HFFc6 (cell line): ENCODE measurements at regions not wholly inside any gene's neighbourhood (a gene's known extent, or its start where the extent isn't known, plus 50 kb on each side); places are given as distances from the start of the nearest gene placed in this dataset.

Experiments used
- DNase-seq: peaks from one replicate; pipeline ENCODE4 v3.0.0-alpha.2; 2018
- H3K27ac Mint-ChIP-seq: 2 replicates; pipeline ENCODE4 v1.8.0; 2020; ENCODE audit warnings: mild to moderate bottlenecking, mixed read lengths
- H3K27me3 Mint-ChIP-seq: 2 replicates; pipeline ENCODE4 v1.8.0; 2021; ENCODE audit warnings: mild to moderate bottlenecking, moderate library complexity, mixed read lengths; ENCODE audit not compliant: insufficient read depth
- H3K36me3 Mint-ChIP-seq: 2 replicates; pipeline ENCODE4 v1.8.0; 2021; ENCODE audit warnings: low read depth, mixed read lengths
- H3K4me1 Mint-ChIP-seq: 2 replicates; pipeline ENCODE4 v1.8.0; 2020; ENCODE audit warnings: low read depth, mixed read lengths
- H3K4me3 Mint-ChIP-seq: 2 replicates; pipeline ENCODE4 v1.8.0; 2020; ENCODE audit warnings: mild to moderate bottlenecking, moderate library complexity, mixed read lengths
- H3K9me3 Mint-ChIP-seq: 2 replicates; pipeline ENCODE4 v1.8.0; 2020; ENCODE audit warnings: mild to moderate bottlenecking, mixed read lengths
- CTCF ChIP-seq: fragments of 200-600 bp; sonication (generic); IDR thresholded peaks from 2 replicates; pipeline ENCODE4 v1.5.0; 2021; ENCODE audit warnings: antibody characterized with exemption, mild to moderate bottlenecking

DNA sequence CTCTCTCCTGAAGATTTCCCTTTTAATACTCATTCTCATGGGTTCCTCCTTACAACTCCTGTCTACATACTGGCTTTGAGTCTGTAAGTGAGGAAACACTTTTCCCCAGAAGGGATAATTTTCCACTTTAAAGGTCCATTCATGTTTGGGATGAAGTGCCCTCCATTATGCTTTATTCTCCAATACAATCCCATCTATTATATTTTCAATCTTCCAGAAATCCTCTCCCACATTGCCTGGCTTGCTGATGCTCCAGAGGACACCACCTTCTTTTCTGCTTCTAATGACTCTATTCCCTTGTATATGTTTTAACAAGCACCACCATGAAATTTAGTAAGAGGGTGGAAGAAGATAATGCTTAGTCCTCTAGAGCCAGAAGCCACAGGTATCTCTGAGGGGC, 92.7 kb upstream of the NBEA start:
- Mint-ChIP-seq H3K9me3 (no peaks in the 10 kb centered on the region; the same call in 1 of the 2 replicates), H3K27ac (no peak overlapping the region), H3K4me1 (no peaks in the 10 kb centered on the region), H3K4me3 (no peak overlapping the region), H3K36me3 (no peaks in the 10 kb centered on the region), H3K27me3 (peaks cover 1% of the 10 kb centered on the region; the same call in 1 of the 2 replicates)
- no peak for DNase-seq
- no peak for TF ChIP-seq CTCF

GRCh38 chr13:34853161-34853560, 88.9 kb upstream of the NBEA start:
- H3K4me3 Mint-ChIP-seq: no peak overlapping the region
- no peaks in the 10 kb centered on the region; the same call in 1 of the 2 replicates for H3K9me3 Mint-ChIP-seq
- H3K27ac Mint-ChIP-seq: no peak overlapping the region

DNA sequence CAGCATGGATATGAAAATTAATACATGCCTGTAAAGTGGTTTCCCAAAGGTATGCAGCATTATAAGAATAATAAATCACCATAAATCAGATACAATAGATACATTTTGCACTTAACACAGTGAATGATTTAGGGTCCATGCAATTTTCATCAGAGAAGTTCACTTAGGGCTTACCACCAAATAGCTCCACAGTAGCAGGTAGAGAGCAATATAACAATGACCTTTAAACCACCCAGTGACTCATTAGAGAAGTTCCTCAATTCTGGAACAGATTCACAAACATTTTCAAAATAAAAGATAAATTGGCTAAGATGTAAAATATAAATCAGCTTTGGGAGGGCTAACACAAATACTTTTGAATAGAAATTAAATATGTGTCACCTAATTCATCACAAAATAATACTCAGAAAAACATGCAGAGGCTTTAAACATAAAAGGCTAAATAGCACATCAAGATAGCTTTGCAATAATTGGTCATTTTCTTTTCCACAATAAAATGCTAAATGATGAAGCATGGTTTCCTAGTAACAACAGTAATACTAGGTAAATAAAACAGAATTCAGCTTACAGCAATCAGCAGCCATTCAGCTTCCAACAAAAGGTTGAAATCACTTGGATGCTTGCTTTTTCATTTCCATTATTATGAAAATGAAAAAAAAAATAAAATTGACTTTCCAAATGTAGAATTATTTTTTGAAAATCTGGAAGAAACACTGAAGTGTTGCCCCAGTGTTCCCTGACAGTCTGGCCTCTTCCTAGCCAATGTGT, 84.3 kb upstream of the NBEA start:
- Mint-ChIP-seq H3K4me1 (peaks cover 2% of the 10 kb centered on the region; the same call in 1 of the 2 replicates), H3K4me3 (no peak overlapping the region), H3K27ac (no peak overlapping the region), H3K27me3 (no peaks in the 10 kb centered on the region), H3K9me3 (no peaks in the 10 kb centered on the region; the same call in 1 of the 2 replicates), H3K36me3 (no peaks in the 10 kb centered on the region)
- DNase-seq: no peak
- no peak for TF ChIP-seq CTCF

More at GRCh38 chr13:34853161-34853560, 88.9 kb upstream of the NBEA start:
- DNase-seq: no peak
- Mint-ChIP-seq H3K4me1 (no peaks in the 10 kb centered on the region), H3K36me3 (no peaks in the 10 kb centered on the region), H3K27me3 (no peaks in the 10 kb centered on the region)
- TF ChIP-seq CTCF: no peak

DNA sequence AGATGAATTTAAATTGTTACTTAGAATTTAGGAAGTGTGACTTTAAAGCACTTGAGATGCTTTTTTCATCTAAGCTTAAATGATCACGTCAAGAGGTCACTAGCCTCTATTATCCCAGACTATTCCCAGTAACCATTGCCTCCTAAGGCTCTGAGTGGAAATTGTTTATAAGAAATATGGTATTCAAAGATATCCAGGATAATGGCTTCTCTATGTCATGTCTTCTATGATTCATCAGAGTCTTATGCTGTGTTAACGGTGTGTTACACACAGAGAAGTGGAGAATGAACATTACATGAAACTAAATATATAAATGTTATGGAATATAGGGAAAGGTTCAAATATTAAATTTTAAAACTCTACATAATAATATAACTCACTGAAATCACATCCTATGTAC, 79.8 kb upstream of the NBEA start:
- H3K4me3 Mint-ChIP-seq: no peak overlapping the region
- no peaks in the 10 kb centered on the region for H3K36me3 Mint-ChIP-seq
- DNase-seq: peak; percentile 3
- TF ChIP-seq CTCF: no peak
- H3K4me1 Mint-ChIP-seq: peaks cover 25% of the 10 kb centered on the region; the same call in 1 of the 2 replicates
- no peak overlapping the region for H3K27ac Mint-ChIP-seq
- H3K9me3 Mint-ChIP-seq: peaks cover 3% of the 10 kb centered on the region; the same call in 1 of the 2 replicates
- no peaks in the 10 kb centered on the region for H3K27me3 Mint-ChIP-seq

GRCh38 chr13:34862716-34863115, 79.4 kb upstream of the NBEA start:
- no peak for TF ChIP-seq CTCF
- Mint-ChIP-seq H3K27ac (no peak overlapping the region), H3K4me3 (no peak overlapping the region), H3K36me3 (no peaks in the 10 kb centered on the region), H3K9me3 (peaks cover 3% of the 10 kb centered on the region; the same call in 1 of the 2 replicates), H3K4me1 (peaks cover 29% of the 10 kb centered on the region; the same call in 1 of the 2 replicates), H3K27me3 (no peaks in the 10 kb centered on the region)
- DNase-seq: no peak
